MM.1S (cell line): ENCODE measurements at regions not wholly inside any gene's neighbourhood (a gene's known extent, or its start where the extent isn't known, plus 50 kb on each side); places are given as distances from the start of the nearest gene placed in this dataset.

Source experiments
- DNase-seq: peaks from one replicate; pipeline ENCODE4 v3.0.0-alpha.2; 2015
- H2AFZ ChIP-seq: fragments of 300-600 bp; sonication (generic); 2 replicates; pipeline ENCODE4 v1.6.0; 2016; ENCODE audit warnings: antibody characterized with exemption, low read length
- H3F3A ChIP-seq: fragments of 300-600 bp; sonication (generic); 2 replicates; pipeline ENCODE4 v1.6.1; 2016; ENCODE audit warnings: mild to moderate bottlenecking, antibody characterized with exemption, low read length, moderate library complexity, mixed read lengths; ENCODE audit not compliant: insufficient read depth
- H3K27ac ChIP-seq: fragments of 300-600 bp; sonication (generic); 2 replicates; pipeline ENCODE4 v1.5.1; 2016; ENCODE audit warnings: mild to moderate bottlenecking, low read length
- H3K27me3 ChIP-seq: fragments of 300-600 bp; sonication (generic); replicated peaks from 2 replicates; pipeline ENCODE4 v1.6.0; 2016; ENCODE audit warnings: low read length; ENCODE audit not compliant: insufficient read depth
- H3K36me3 ChIP-seq: fragments of 300-600 bp; sonication (generic); replicated peaks from 2 replicates; pipeline ENCODE4 v1.6.1; 2016; ENCODE audit warnings: mild to moderate bottlenecking, low read length, mixed read lengths; ENCODE audit not compliant: insufficient read depth
- H3K4me1 ChIP-seq: fragments of 300-600 bp; sonication (generic); 2 replicates; pipeline ENCODE4 v1.6.1; 2016; ENCODE audit warnings: low read length, mixed read lengths
- H3K4me2 ChIP-seq: fragments of 300-600 bp; sonication (generic); 2 replicates; pipeline ENCODE4 v1.6.0; 2016; ENCODE audit warnings: low read depth, low read length
- H3K4me3 ChIP-seq: fragments of 300-600 bp; sonication (generic); 2 replicates; pipeline ENCODE4 v1.5.1; 2016; ENCODE audit warnings: low read length, mixed read lengths
- H3K79me2 ChIP-seq: fragments of 300-600 bp; sonication (generic); 2 replicates; pipeline ENCODE4 v1.6.1; 2016; ENCODE audit warnings: mixed run types, low read length, mixed read lengths
- H3K9ac ChIP-seq: fragments of 300-600 bp; sonication (generic); 2 replicates; pipeline ENCODE4 v1.6.1; 2016; ENCODE audit warnings: low read length, mixed read lengths
- H3K9me2 ChIP-seq: fragments of 300-600 bp; sonication (generic); replicated peaks from 2 replicates; pipeline ENCODE4 v1.6.1; 2016; ENCODE audit warnings: mild to moderate bottlenecking, low read length, mixed read lengths; ENCODE audit not compliant: insufficient read depth
- H3K9me3 ChIP-seq: fragments of 300-600 bp; sonication (generic); replicated peaks from 2 replicates; pipeline ENCODE4 v1.6.1; 2016; ENCODE audit warnings: mild to moderate bottlenecking, low read length, mixed read lengths; ENCODE audit not compliant: insufficient read depth
- H4K20me1 ChIP-seq: fragments of 300-600 bp; sonication (generic); 2 replicates; pipeline ENCODE4 v1.6.1; 2016; ENCODE audit warnings: mild to moderate bottlenecking, low read length, moderate library complexity, mixed read lengths; ENCODE audit not compliant: insufficient read depth
- CTCF ChIP-seq: fragments of 300-600 bp; sonication (generic); IDR thresholded peaks from 2 replicates; pipeline ENCODE4 v1.5.1; 2016; ENCODE audit warnings: antibody characterized with exemption, low read length, mixed read lengths
- EZH2 ChIP-seq: fragments of 300-600 bp; sonication (generic); optimal IDR thresholded peaks from 2 replicates; pipeline ENCODE3; 2017; ENCODE audit warnings: low read depth, mild to moderate bottlenecking, antibody characterized with exemption, low read length, mixed read lengths
- EZH2phosphoT487 ChIP-seq: fragments of 300-600 bp; sonication (generic); IDR thresholded peaks from 2 replicates; pipeline ENCODE4 v1.6.1; 2018; ENCODE audit warnings: antibody characterized with exemption, low read length

DNA sequence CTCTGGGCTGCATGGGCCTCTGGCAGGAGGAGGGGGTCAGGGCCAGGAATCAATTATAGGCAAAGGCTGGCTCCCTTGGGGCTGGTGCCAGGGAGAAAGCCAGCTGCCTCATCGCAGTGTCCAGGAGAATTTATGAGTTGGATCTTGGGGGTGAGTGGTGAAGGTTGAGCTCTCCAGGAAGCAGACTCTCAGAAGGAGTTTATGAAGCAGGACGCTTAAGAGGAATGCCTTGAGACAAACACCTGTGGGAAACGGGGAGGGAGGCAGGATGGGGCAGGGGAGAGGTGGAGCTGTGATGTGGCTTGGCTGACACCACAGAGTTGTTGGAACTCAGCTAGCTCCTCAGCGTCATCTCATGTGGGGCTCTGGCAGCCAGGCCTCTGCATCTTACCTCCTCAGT is 428.5 kb downstream of the RPS24 start:
- Histone ChIP-seq H3K4me1 (no peaks in the 10 kb centered on the region), H3K9ac (no peak overlapping the region), H3K27me3 (no peaks in the 10 kb centered on the region), H3K79me2 (no peaks in the 10 kb centered on the region), H3K9me3 (no peaks in the 10 kb centered on the region), H2AFZ (no peak overlapping the region), H3K4me3 (no peak overlapping the region), H4K20me1 (no peaks in the 10 kb centered on the region), H3K4me2 (no peak overlapping the region), H3K9me2 (no peaks in the 10 kb centered on the region), H3K27ac (no peak overlapping the region), H3F3A (no peaks in the 10 kb centered on the region), H3K36me3 (no peaks in the 10 kb centered on the region)
- no peak for TF ChIP-seq CTCF
- no peak for TF ChIP-seq EZH2phosphoT487
- no peak for TF ChIP-seq EZH2
- no peak for DNase-seq

GRCh38 chr10:78462726-78463228 is 429.1 kb downstream of the RPS24 start:
- no peaks in the 10 kb centered on the region for H3K79me2 ChIP-seq

DNA sequence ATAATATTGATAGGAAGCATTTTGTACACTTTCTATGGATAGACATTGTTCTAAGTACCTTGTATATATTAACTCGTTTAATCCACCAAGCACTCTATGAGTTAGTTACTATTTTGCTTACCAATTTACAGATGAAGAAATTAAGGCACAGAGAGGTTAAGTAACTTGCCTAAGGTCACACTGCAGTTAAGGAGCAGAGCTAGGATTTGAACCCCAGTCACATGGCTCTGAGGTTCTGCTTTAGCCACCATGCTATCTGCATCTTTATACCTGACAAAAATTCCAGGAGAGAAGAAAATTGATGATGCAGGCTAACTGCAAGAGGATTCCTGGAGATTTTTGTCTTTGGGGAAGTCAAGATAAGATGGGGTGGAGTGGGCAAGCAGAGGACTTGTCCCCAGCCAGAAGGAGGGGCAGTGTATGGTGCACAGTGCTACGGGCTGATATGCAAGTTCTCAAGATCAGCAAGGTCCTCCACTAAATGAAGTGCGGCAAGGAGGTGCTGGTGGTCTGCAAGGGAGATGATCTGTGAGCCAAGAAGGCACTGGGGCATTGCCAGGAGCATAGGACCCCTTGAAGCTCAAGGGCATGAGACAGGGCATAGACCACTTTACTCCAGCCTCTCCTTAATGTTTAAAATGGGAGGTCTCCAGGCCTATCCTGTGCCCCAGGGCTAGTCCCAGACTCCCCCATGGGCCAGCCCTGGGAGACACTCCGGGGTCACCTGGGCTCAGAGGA is 430.6 kb downstream of the RPS24 start:
- no peaks in the 10 kb centered on the region for H4K20me1 ChIP-seq
- H3K4me2 ChIP-seq, result no peak overlapping the region
- TF ChIP-seq CTCF (no peak), EZH2 (no peak), EZH2phosphoT487 (no peak)
- H3K4me3 ChIP-seq, result no peak overlapping the region
- H3K79me2 ChIP-seq, result no peaks in the 10 kb centered on the region
- H3K9ac ChIP-seq, result no peak overlapping the region
- H3K27ac ChIP-seq, result no peak overlapping the region
- H3K4me1 ChIP-seq, result no peaks in the 10 kb centered on the region
- H3K9me3 ChIP-seq, result no peaks in the 10 kb centered on the region
- no peaks in the 10 kb centered on the region for H3F3A ChIP-seq
- H3K36me3 ChIP-seq, result no peaks in the 10 kb centered on the region
- H3K9me2 ChIP-seq, result no peaks in the 10 kb centered on the region
- no peak for DNase-seq
- no peaks in the 10 kb centered on the region for H3K27me3 ChIP-seq
- no peak overlapping the region for H2AFZ ChIP-seq

More at GRCh38 chr10:78462726-78463228, 429.1 kb downstream of the RPS24 start:
- Histone ChIP-seq H3K36me3 (no peaks in the 10 kb centered on the region), H3K27ac (no peak overlapping the region), H3F3A (no peaks in the 10 kb centered on the region), H3K9ac (no peak overlapping the region), H3K4me2 (no peak overlapping the region), H4K20me1 (no peaks in the 10 kb centered on the region), H3K4me1 (no peaks in the 10 kb centered on the region), H3K9me3 (no peaks in the 10 kb centered on the region), H2AFZ (no peak overlapping the region), H3K9me2 (no peaks in the 10 kb centered on the region), H3K27me3 (no peaks in the 10 kb centered on the region), H3K4me3 (no peak overlapping the region)
- TF ChIP-seq EZH2phosphoT487 (no peak), CTCF (no peak), EZH2 (no peak)
- no peak for DNase-seq
